ENCODE measurements at regions not wholly inside any gene's neighbourhood (a gene's known extent, or its start where the extent isn't known, plus 50 kb on each side); places are given as distances from the start of the nearest gene placed in this dataset.
A peak's percentile ranks its signal among the peaks of the same experiment; 100 is the strongest.

GRCh38 chr7:47690902-47691558 is 109.1 kb upstream of the TNS3 start:
- peak; percentile 67 for DNase-seq (ENCODE audit: low spot score)

GRCh38 chr7:47689558-47689957 is 107.6 kb upstream of the TNS3 start:
- no peak for DNase-seq (ENCODE audit: low spot score)

GRCh38 chr7:47688311-47689100 is 106.6 kb upstream of the TNS3 start:
- DNase-seq (ENCODE audit: low spot score), result no peak

GRCh38 chr7:47685712-47686376 is 103.9 kb upstream of the TNS3 start:
- no peak for DNase-seq (ENCODE audit: low spot score)

GRCh38 chr7:47685151-47685550 is 103.2 kb upstream of the TNS3 start:
- no peak for DNase-seq (ENCODE audit: low spot score)

GRCh38 chr7:47684728-47685127 is 102.8 kb upstream of the TNS3 start:
- DNase-seq (ENCODE audit: low spot score), result no peak

- no peak for DNase-seq (ENCODE audit: low spot score)
Observed at GRCh38 chr7:47683485-47683898, 101.6 kb upstream of the TNS3 start.

GRCh38 chr7:47682874-47683273 is 101.0 kb upstream of the TNS3 start:
- no peak for DNase-seq (ENCODE audit: low spot score)

- DNase-seq (ENCODE audit: low spot score), result no peak
Observed at GRCh38 chr7:47681249-47681810, 99.4 kb upstream of the TNS3 start.

GRCh38 chr7:47678641-47679380 is 96.9 kb upstream of the TNS3 start:
- no peak for DNase-seq (ENCODE audit: low spot score)

- no peak for DNase-seq (ENCODE audit: low spot score)
Observed at GRCh38 chr7:47677664-47678063, 95.8 kb upstream of the TNS3 start.

GRCh38 chr7:47677093-47677492 is 95.2 kb upstream of the TNS3 start:
- no peak for DNase-seq (ENCODE audit: low spot score)

- no peak for DNase-seq (ENCODE audit: low spot score)
Observed at GRCh38 chr7:47672977-47673381, 91.1 kb upstream of the TNS3 start.

- no peak for DNase-seq (ENCODE audit: low spot score)
Observed at GRCh38 chr7:47672271-47672791, 90.4 kb upstream of the TNS3 start.

GRCh38 chr7:47671358-47671757 is 89.4 kb upstream of the TNS3 start:
- no peak for DNase-seq (ENCODE audit: low spot score)

- DNase-seq (ENCODE audit: low spot score), result no peak
Observed at GRCh38 chr7:47670729-47671128, 88.8 kb upstream of the TNS3 start.

GRCh38 chr7:47669901-47670384 is 88.0 kb upstream of the TNS3 start:
- DNase-seq (ENCODE audit: low spot score), result no peak

- peak; percentile 90 for DNase-seq (ENCODE audit: low spot score)
Observed at GRCh38 chr7:47669178-47669891, 87.4 kb upstream of the TNS3 start.

GRCh38 chr7:47666164-47666862 is 84.4 kb upstream of the TNS3 start:
- DNase-seq (ENCODE audit: low spot score), result no peak

- DNase-seq (ENCODE audit: low spot score), result no peak
Observed at GRCh38 chr7:47664650-47665195, 82.8 kb upstream of the TNS3 start.
